Body of pancreas (tissue), 4 donors: ENCODE measurements at regions not wholly inside any gene's neighbourhood (a gene's known extent, or its start where the extent isn't known, plus 50 kb on each side); places are given as distances from the start of the nearest gene placed in this dataset.

Source experiments
- CTCF ChIP-seq, 7 experiments: fragments of 450-650 bp in 4 of 7; fragments of 200-600 bp in 3 of 7; sonication (generic) in 3 of 7; IDR thresholded peaks; one replicate each; pipeline ENCODE4 v1.5.1; 2016 to 2019; ENCODE audit warnings: antibody characterized with exemption in 7 of 7
- POLR2A ChIP-seq, 3 donors: fragments of 450-650 bp; IDR thresholded peaks; one replicate each; pipeline ENCODE4 v1.6.1; 2016; ENCODE audit warnings: antibody characterized with exemption in 3 of 3, mild to moderate bottlenecking in 2 of 3

GRCh38 chr3:34239287-34239686, 440.9 kb downstream of the PDCD6IP start:
- TF ChIP-seq CTCF (IDR thresholded peaks at IDR 0.05) (no peak), POLR2A (IDR thresholded peaks at IDR 0.05) (no peak)
